WI38 (cell line): ENCODE measurements at regions not wholly inside any gene's neighbourhood (a gene's known extent, or its start where the extent isn't known, plus 50 kb on each side); places are given as distances from the start of the nearest gene placed in this dataset.

Source experiments
- H3K4me3 ChIP-seq: 2 replicates; pipeline ENCODE4 v1.5.1; 2011; ENCODE audit warnings: low read depth, mild to moderate bottlenecking, control low read depth, low read length
- CTCF ChIP-seq: IDR thresholded peaks from 2 replicates; pipeline ENCODE4 v1.5.1; 2012; ENCODE audit warnings: low read depth, mild to moderate bottlenecking, control low read depth, low read length

GRCh38 chr2:150003544-150003943 lies 416.0 kb upstream of the MMADHC start:
- no peak overlapping the region for H3K4me3 ChIP-seq
- no peak for TF ChIP-seq CTCF

- no peak for TF ChIP-seq CTCF
Measured at GRCh38 chr2:150001788-150002187, 414.2 kb upstream of the MMADHC start.

GRCh38 chr2:149996901-149997300 lies 409.3 kb upstream of the MMADHC start:
- H3K4me3 ChIP-seq: no peak overlapping the region
- no peak for TF ChIP-seq CTCF

More at GRCh38 chr2:150001788-150002187, 414.2 kb upstream of the MMADHC start:
- H3K4me3 ChIP-seq: no peak overlapping the region

- no peak overlapping the region for H3K4me3 ChIP-seq
- TF ChIP-seq CTCF: no peak
Measured at GRCh38 chr2:149994057-149994728, 406.6 kb upstream of the MMADHC start.

GRCh38 chr2:149993316-149993715 lies 405.7 kb upstream of the MMADHC start:
- no peak for TF ChIP-seq CTCF

GRCh38 chr2:149991576-149991975 lies 404.0 kb upstream of the MMADHC start:
- TF ChIP-seq CTCF: no peak
- no peak overlapping the region for H3K4me3 ChIP-seq

More at GRCh38 chr2:149993316-149993715, 405.7 kb upstream of the MMADHC start:
- no peak overlapping the region for H3K4me3 ChIP-seq

- H3K4me3 ChIP-seq: no peak overlapping the region
- no peak for TF ChIP-seq CTCF
Measured at GRCh38 chr2:149990965-149991364, 403.4 kb upstream of the MMADHC start.
